ENCODE measurements at regions not wholly inside any gene's neighbourhood (a gene's known extent, or its start where the extent isn't known, plus 50 kb on each side); places are given as distances from the start of the nearest gene placed in this dataset.

DNA sequence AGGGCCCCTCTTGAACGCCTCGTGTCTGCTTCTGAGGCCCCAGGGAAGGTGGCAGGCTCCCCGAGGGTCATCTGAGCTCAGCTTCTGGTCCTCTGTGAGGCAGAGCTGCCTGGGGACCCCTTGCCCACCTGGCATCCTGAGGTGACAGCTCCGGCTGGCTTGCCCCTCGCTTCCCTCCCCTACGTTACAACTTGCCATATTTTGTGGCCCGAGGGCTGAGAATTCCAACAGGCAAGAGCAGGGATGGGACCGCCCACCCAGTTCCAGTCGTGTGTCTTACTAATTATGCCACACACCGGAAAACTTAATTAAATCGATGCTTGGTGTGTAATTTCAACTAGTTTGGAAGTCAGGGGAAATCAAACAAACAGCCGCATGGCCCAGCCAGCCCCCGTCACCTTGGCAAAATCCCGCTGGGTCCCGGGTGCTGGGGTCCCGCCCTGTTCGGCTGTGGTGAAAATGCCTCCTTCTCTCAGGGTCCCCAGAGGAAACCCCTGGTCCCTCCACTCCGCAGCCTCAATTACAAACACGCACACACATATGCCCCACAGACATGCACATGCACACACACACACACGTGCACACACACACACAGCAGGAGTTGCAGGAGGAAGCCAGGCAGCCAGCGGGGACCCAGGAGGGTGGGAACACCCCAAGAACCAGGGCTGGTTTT, 221.0 kb upstream of the IER5L start:
- Histone ChIP-seq H3K9me3 (ENCODE audit: insufficient read depth, low read length) (no peaks in the 10 kb centered on the region), H3K36me3 (ENCODE audit: insufficient read depth, insufficient read length, low read length) (no peaks in the 10 kb centered on the region), H3K9ac (ENCODE audit: insufficient read length, low read depth) (no peak overlapping the region), H3K4me1 (ENCODE audit: insufficient read depth, insufficient read length) (peaks cover 29% of the 10 kb centered on the region), H3K27me3 (ENCODE audit: insufficient read depth, insufficient read length) (peaks cover 36% of the 10 kb centered on the region), H3K4me3 (ENCODE audit: insufficient read length, low read depth) (no peak overlapping the region)
- no peak for DNase-seq (ENCODE audit: low read depth, low spot score)
- TF ChIP-seq ZNF274 (IDR thresholded peaks at IDR 0.05; ENCODE audit: low read depth, low read length) (no peak), YY1 (IDR thresholded peaks at IDR 0.05; ENCODE audit: insufficient read depth, insufficient read length) (no peak), SUZ12 (IDR thresholded peaks at IDR 0.05; ENCODE audit: extremely low read depth, insufficient read depth, insufficient read length) (no peak)

DNA sequence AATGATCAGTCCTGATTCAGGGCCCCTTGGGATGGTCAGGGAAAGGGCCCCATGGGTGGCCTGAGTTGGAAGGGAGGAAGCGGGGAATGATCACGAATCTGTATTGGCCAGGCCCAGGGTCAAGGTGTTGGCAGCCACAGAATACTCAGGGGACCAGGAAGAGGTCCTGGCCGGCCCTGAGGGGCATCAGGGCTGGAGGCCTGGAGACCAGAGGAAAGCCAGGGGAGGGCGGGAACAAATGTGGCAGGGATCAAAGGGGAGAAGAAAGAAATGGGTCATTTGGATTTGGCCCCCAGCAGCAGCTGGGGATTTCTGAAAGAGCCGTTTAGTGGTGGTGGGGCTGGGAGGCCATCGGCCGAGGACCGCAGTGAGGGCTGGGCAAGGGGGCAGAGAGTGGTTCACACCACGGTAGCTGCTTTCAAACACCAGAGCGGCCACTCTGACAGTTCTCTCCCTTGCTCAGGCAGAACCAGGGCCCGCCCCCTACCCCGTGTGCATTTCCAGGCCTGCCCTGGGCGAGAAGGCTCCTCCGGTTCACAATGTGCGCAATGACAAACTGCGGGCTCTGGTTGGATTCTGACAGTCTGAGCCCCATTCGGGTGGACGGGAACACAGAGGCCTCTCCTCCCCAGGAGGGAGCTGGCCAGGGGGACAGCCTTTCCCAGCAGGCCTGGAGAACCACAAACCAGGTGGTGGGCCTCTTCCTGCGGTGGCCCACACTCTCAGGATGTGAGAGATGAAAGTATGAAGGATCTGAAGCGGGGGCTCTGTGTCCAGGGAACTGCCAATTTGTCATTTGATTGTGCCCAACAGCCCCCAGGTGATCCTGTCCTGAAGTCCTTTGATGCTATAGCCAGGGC, 220.3 kb upstream of the IER5L start:
- Histone ChIP-seq H3K27me3 (ENCODE audit: insufficient read depth, insufficient read length) (peaks cover 36% of the 10 kb centered on the region), H3K36me3 (ENCODE audit: insufficient read depth, insufficient read length, low read length) (no peaks in the 10 kb centered on the region), H3K9ac (ENCODE audit: insufficient read length, low read depth) (peak overlapping the region; percentile 46), H3K4me3 (ENCODE audit: insufficient read length, low read depth) (no peak overlapping the region), H3K9me3 (ENCODE audit: insufficient read depth, low read length) (no peaks in the 10 kb centered on the region), H3K4me1 (ENCODE audit: insufficient read depth, insufficient read length) (peaks cover 22% of the 10 kb centered on the region)
- TF ChIP-seq YY1 (IDR thresholded peaks at IDR 0.05; ENCODE audit: insufficient read depth, insufficient read length), result no peak
- TF ChIP-seq ZNF274 (IDR thresholded peaks at IDR 0.05; ENCODE audit: low read depth, low read length), result no peak
- TF ChIP-seq SUZ12 (IDR thresholded peaks at IDR 0.05; ENCODE audit: extremely low read depth, insufficient read depth, insufficient read length), result no peak
- no peak for DNase-seq (ENCODE audit: low read depth, low spot score)

DNA sequence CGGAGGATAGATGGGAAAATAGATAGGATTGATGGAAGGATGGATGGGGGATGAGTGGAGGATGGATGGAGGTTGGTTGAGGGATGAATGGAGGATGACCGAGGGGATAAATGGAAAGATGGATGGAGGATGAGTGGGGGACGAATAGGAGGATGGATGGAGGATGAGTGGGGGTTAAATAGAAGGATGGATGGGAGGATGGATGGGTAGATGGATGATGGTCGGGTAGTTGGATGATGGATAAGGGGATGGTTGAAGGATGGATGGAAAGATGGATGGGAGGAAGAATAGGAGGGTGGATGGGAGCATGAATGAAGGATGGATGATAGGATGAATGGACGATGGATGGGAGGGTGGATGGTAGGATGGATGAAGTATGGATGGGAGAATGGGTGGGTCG, 219.3 kb upstream of the IER5L start:
- Histone ChIP-seq H3K27me3 (ENCODE audit: insufficient read depth, insufficient read length) (peaks cover 36% of the 10 kb centered on the region), H3K4me3 (ENCODE audit: insufficient read length, low read depth) (no peak overlapping the region), H3K9me3 (ENCODE audit: insufficient read depth, low read length) (no peaks in the 10 kb centered on the region), H3K4me1 (ENCODE audit: insufficient read depth, insufficient read length) (peaks cover 16% of the 10 kb centered on the region), H3K36me3 (ENCODE audit: insufficient read depth, insufficient read length, low read length) (no peaks in the 10 kb centered on the region), H3K9ac (ENCODE audit: insufficient read length, low read depth) (no peak overlapping the region)
- no peak for DNase-seq (ENCODE audit: low read depth, low spot score)
- TF ChIP-seq ZNF274 (IDR thresholded peaks at IDR 0.05; ENCODE audit: low read depth, low read length), result no peak
- TF ChIP-seq YY1 (IDR thresholded peaks at IDR 0.05; ENCODE audit: insufficient read depth, insufficient read length), result no peak
- TF ChIP-seq SUZ12 (IDR thresholded peaks at IDR 0.05; ENCODE audit: extremely low read depth, insufficient read depth, insufficient read length), result no peak

DNA sequence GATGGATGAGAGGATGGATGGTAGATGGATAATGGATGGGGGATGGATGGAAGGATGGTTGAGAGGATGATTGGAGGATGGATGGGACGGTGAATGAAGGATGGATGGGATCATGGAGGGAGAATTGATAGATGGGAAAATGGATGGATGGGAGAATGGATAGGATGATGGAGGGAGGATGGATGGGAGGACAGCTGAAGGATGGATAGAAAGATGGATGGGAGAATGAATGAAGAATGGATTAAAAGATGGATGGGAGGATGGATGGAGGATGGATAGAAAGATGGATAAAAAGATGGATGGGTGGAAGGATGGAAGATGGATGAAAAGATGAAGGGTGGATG, 218.3 kb upstream of the IER5L start:
- H3K4me3 ChIP-seq (ENCODE audit: insufficient read length, low read depth), result no peak overlapping the region
- no peak overlapping the region for H3K9ac ChIP-seq (ENCODE audit: insufficient read length, low read depth)
- peaks cover 36% of the 10 kb centered on the region for H3K27me3 ChIP-seq (ENCODE audit: insufficient read depth, insufficient read length)
- DNase-seq (ENCODE audit: low read depth, low spot score), result no peak
- H3K36me3 ChIP-seq (ENCODE audit: insufficient read depth, insufficient read length, low read length), result no peaks in the 10 kb centered on the region
- no peaks in the 10 kb centered on the region for H3K9me3 ChIP-seq (ENCODE audit: insufficient read depth, low read length)
- peaks cover 20% of the 10 kb centered on the region for H3K4me1 ChIP-seq (ENCODE audit: insufficient read depth, insufficient read length)
- TF ChIP-seq SUZ12 (IDR thresholded peaks at IDR 0.05; ENCODE audit: extremely low read depth, insufficient read depth, insufficient read length) (no peak), ZNF274 (IDR thresholded peaks at IDR 0.05; ENCODE audit: low read depth, low read length) (no peak), YY1 (IDR thresholded peaks at IDR 0.05; ENCODE audit: insufficient read depth, insufficient read length) (no peak)

DNA sequence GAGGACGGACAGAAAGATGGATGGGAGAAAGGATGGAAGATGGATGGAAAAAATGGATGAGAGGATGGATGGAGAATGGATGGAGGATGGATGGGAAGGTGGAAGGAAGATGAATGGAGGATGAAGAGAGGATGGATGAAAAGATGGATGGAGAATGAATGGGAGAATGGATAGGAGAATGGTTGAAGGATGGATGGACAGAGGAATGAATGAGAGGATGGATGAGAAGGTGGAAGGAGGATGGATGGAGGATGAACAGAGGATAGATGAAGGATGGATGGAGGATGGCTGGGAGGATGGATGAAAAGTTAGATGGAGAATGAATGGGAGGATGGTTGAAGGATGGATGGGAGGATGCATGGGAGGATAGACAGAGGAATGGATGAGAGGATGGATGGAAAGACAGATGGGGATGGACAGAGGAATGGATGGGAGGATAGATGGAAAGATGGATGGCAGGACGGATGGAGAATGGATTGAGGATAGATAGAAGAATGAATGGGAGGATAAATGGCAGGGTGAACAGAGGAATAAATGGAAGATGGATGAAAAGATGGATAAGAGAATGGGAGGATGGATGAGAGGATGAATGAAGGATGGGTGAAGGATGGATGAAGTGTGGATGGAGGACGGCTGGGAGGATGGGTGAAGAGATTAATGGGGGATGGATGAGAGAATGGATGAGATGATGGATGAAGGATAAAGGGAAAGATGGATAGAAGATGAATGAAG, 217.7 kb upstream of the IER5L start:
- no peak overlapping the region for H3K4me3 ChIP-seq (ENCODE audit: insufficient read length, low read depth)
- no peaks in the 10 kb centered on the region for H3K9me3 ChIP-seq (ENCODE audit: insufficient read depth, low read length)
- H3K27me3 ChIP-seq (ENCODE audit: insufficient read depth, insufficient read length), result peaks cover 36% of the 10 kb centered on the region
- no peaks in the 10 kb centered on the region for H3K36me3 ChIP-seq (ENCODE audit: insufficient read depth, insufficient read length, low read length)
- no peak overlapping the region for H3K9ac ChIP-seq (ENCODE audit: insufficient read length, low read depth)
- TF ChIP-seq SUZ12 (IDR thresholded peaks at IDR 0.05; ENCODE audit: extremely low read depth, insufficient read depth, insufficient read length) (no peak), YY1 (IDR thresholded peaks at IDR 0.05; ENCODE audit: insufficient read depth, insufficient read length) (no peak), ZNF274 (IDR thresholded peaks at IDR 0.05; ENCODE audit: low read depth, low read length) (no peak)
- peaks cover 19% of the 10 kb centered on the region for H3K4me1 ChIP-seq (ENCODE audit: insufficient read depth, insufficient read length)
- DNase-seq (ENCODE audit: low read depth, low spot score), result no peak

DNA sequence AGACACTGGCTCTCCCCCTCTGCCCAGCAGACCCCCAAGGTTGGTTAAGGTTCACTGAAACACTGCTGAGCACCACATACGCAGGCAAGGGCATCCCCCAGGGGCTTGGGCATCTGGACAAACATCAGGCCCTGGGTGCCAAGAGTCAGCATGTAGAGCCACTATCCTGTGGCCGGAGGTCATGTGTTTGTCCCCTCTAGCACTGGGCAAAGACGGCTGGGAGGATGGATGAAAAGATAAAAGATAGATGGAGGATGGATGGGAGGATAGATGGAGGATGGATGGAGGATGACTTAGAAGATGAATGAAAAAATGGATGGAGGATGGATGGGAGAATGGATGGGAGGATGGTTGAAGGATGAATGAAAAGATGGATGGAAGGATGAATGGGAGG, 216.8 kb upstream of the IER5L start:
- H3K9ac ChIP-seq (ENCODE audit: insufficient read length, low read depth), result no peak overlapping the region
- DNase-seq (ENCODE audit: low read depth, low spot score), result no peak
- peaks cover 36% of the 10 kb centered on the region for H3K27me3 ChIP-seq (ENCODE audit: insufficient read depth, insufficient read length)
- no peak for TF ChIP-seq SUZ12 (IDR thresholded peaks at IDR 0.05; ENCODE audit: extremely low read depth, insufficient read depth, insufficient read length)
- TF ChIP-seq ZNF274 (IDR thresholded peaks at IDR 0.05; ENCODE audit: low read depth, low read length), result no peak
- no peak for TF ChIP-seq YY1 (IDR thresholded peaks at IDR 0.05; ENCODE audit: insufficient read depth, insufficient read length)
- H3K9me3 ChIP-seq (ENCODE audit: insufficient read depth, low read length), result no peaks in the 10 kb centered on the region
- no peak overlapping the region for H3K4me3 ChIP-seq (ENCODE audit: insufficient read length, low read depth)
- H3K36me3 ChIP-seq (ENCODE audit: insufficient read depth, insufficient read length, low read length), result no peaks in the 10 kb centered on the region
- peaks cover 19% of the 10 kb centered on the region for H3K4me1 ChIP-seq (ENCODE audit: insufficient read depth, insufficient read length)
